H9 (cell line): ENCODE measurements at regions not wholly inside any gene's neighbourhood (a gene's known extent, or its start where the extent isn't known, plus 50 kb on each side); places are given as distances from the start of the nearest gene placed in this dataset.

Experiments
- DNase-seq: peaks from one replicate; pipeline ENCODE4 v3.0.0-alpha.2; 2017
- H2AFZ ChIP-seq: one replicate; pipeline ENCODE4 v1.6.1; 2013; ENCODE audit warnings: mild to moderate bottlenecking, low read length, control low read depth, moderate library complexity
- H2AK5ac ChIP-seq: 2 replicates; pipeline ENCODE4 v1.6.1; 2013; ENCODE audit warnings: low read length, control low read depth, mixed read lengths; ENCODE audit not compliant: insufficient read length
- H2BK120ac ChIP-seq: one replicate; pipeline ENCODE4 v1.6.1; 2013; ENCODE audit warnings: low read depth, mild to moderate bottlenecking, low read length, control low read depth, inconsistent platforms; ENCODE audit not compliant: poor library complexity, severe bottlenecking
- H2BK12ac ChIP-seq: 2 replicates; pipeline ENCODE4 v1.6.1; 2013; ENCODE audit warnings: low read length, control low read depth, mixed read lengths, low read depth; ENCODE audit not compliant: insufficient read length
- H2BK15ac ChIP-seq: 2 replicates; pipeline ENCODE4 v1.6.1; 2013; ENCODE audit warnings: low read depth, low read length, control low read depth
- H2BK20ac ChIP-seq: one replicate; pipeline ENCODE4 v1.6.1; 2013; ENCODE audit warnings: low read depth, mild to moderate bottlenecking, low read length, control low read depth, inconsistent platforms; ENCODE audit not compliant: poor library complexity, severe bottlenecking
- H2BK5ac ChIP-seq: 2 replicates; pipeline ENCODE4 v1.6.1; 2013; ENCODE audit warnings: low read length, control low read depth, mixed read lengths; ENCODE audit not compliant: insufficient read length
- H3K14ac ChIP-seq: 2 replicates; pipeline ENCODE4 v1.6.1; 2013; ENCODE audit warnings: low read length, control low read depth; ENCODE audit not compliant: insufficient read depth
- H3K18ac ChIP-seq: 2 replicates; pipeline ENCODE4 v1.6.1; 2013; ENCODE audit warnings: low read depth, mild to moderate bottlenecking, mixed read lengths, low read length, control low read depth; ENCODE audit not compliant: insufficient read length
- H3K23ac ChIP-seq: 2 replicates; pipeline ENCODE4 v1.6.1; 2013; ENCODE audit warnings: low read length, control low read depth, mixed read lengths, low read depth; ENCODE audit not compliant: insufficient read length
- H3K23me2 ChIP-seq: 2 replicates; pipeline ENCODE4 v1.6.1; 2013; ENCODE audit warnings: low read depth, mild to moderate bottlenecking, mixed read lengths, low read length, control low read depth; ENCODE audit not compliant: insufficient read length, poor library complexity, severe bottlenecking
- H3K27ac ChIP-seq: 2 replicates; pipeline ENCODE4 v1.5.1; 2013; ENCODE audit warnings: low read length, control low read depth, mixed read lengths, low read depth; ENCODE audit not compliant: insufficient read length
- H3K27me3 ChIP-seq: 2 replicates; pipeline ENCODE4 v1.6.1; 2013; ENCODE audit warnings: low read length, control low read depth, inconsistent platforms; ENCODE audit not compliant: insufficient read depth
- H3K4ac ChIP-seq: 2 replicates; pipeline ENCODE4 v1.6.1; 2013; ENCODE audit warnings: low read depth, mild to moderate bottlenecking, control low read depth, inconsistent platforms, low read length, moderate library complexity
- H3K4me1 ChIP-seq: 2 replicates; pipeline ENCODE4 v1.6.1; 2013; ENCODE audit warnings: low read length, control low read depth, inconsistent platforms; ENCODE audit not compliant: insufficient read depth
- H3K4me2 ChIP-seq: 2 replicates; pipeline ENCODE4 v1.6.1; 2013; ENCODE audit warnings: low read length, control low read depth, mixed read lengths; ENCODE audit not compliant: insufficient read length, insufficient read depth
- H3K56ac ChIP-seq: 2 replicates; pipeline ENCODE4 v1.6.1; 2013; ENCODE audit warnings: low read depth, mild to moderate bottlenecking, mixed read lengths, low read length, control low read depth; ENCODE audit not compliant: insufficient read length
- H3K79me1 ChIP-seq: 2 replicates; pipeline ENCODE4 v1.6.1; 2013; ENCODE audit warnings: low read depth, mild to moderate bottlenecking, moderate library complexity, low read length, control low read depth, inconsistent platforms; ENCODE audit not compliant: insufficient read depth, poor library complexity, severe bottlenecking
- H3K79me2 ChIP-seq: 2 replicates; pipeline ENCODE4 v1.6.1; 2013; ENCODE audit warnings: low read length, control low read depth, inconsistent platforms; ENCODE audit not compliant: insufficient read depth
- H3K9ac ChIP-seq: 2 replicates; pipeline ENCODE4 v1.6.1; 2013; ENCODE audit warnings: low read length, control low read depth, mixed read lengths; ENCODE audit not compliant: insufficient read length; ENCODE audit errors: extremely low read depth
- H3K9me3 ChIP-seq: one replicate; pipeline ENCODE4 v1.6.1; 2013; ENCODE audit warnings: low read depth, low read length, inconsistent platforms; ENCODE audit not compliant: control insufficient read depth
- H3T11ph ChIP-seq: one replicate; pipeline ENCODE4 v1.6.1; 2013; ENCODE audit warnings: mild to moderate bottlenecking, low read length, control low read depth, inconsistent platforms
- H4K20me1 ChIP-seq: one replicate; pipeline ENCODE4 v1.6.1; 2013; ENCODE audit not compliant: control insufficient read depth, insufficient read length, insufficient read depth
- H4K5ac ChIP-seq: 2 replicates; pipeline ENCODE4 v1.6.1; 2013; ENCODE audit warnings: low read depth, mild to moderate bottlenecking, mixed read lengths, low read length, control low read depth; ENCODE audit not compliant: insufficient read length
- H4K8ac ChIP-seq: replicated peaks from 2 replicates; pipeline ENCODE4 v1.6.1; 2013; ENCODE audit warnings: low read length, control low read depth, mixed read lengths, low read depth; ENCODE audit not compliant: insufficient read length
- H4K91ac ChIP-seq: 2 replicates; pipeline ENCODE4 v1.6.1; 2013; ENCODE audit warnings: low read depth, mild to moderate bottlenecking, moderate library complexity, mixed read lengths, low read length, control low read depth; ENCODE audit not compliant: insufficient read length
- H3K27ac Mint-ChIP-seq, 3 experiments: 2 replicates in 2 of 3; 3 replicates in 1 of 3; pipeline ENCODE4 v1.8.0; 2020 to 2021; ENCODE audit warnings: mixed read lengths in 3 of 3, mild to moderate bottlenecking in 1 of 3, moderate library complexity in 1 of 3
- H3K27me3 Mint-ChIP-seq: 2 replicates; pipeline ENCODE4 v1.8.0; 2021; ENCODE audit warnings: low read depth, mild to moderate bottlenecking, moderate library complexity, mixed read lengths
- H3K36me3 Mint-ChIP-seq, 3 experiments: 2 replicates in 2 of 3; 3 replicates in 1 of 3; pipeline ENCODE4 v1.8.0; 2020 to 2021; ENCODE audit warnings: low read depth in 3 of 3, mixed read lengths in 3 of 3; ENCODE audit not compliant: insufficient read depth in 1 of 3
- H3K4me1 Mint-ChIP-seq, 2 experiments: 2 replicates each; pipeline ENCODE4 v1.8.0; 2020; ENCODE audit warnings: mixed read lengths in 2 of 2
- H3K4me3 Mint-ChIP-seq, 2 experiments: 2 replicates in 1 of 2; 3 replicates in 1 of 2; pipeline ENCODE4 v1.8.0; 2020 to 2021; ENCODE audit warnings: mild to moderate bottlenecking in 2 of 2, mixed read lengths in 2 of 2, moderate library complexity in 1 of 2
- H3K9me3 Mint-ChIP-seq, 2 experiments: 2 replicates in 1 of 2; 3 replicates in 1 of 2; pipeline ENCODE4 v1.8.0; 2020; ENCODE audit warnings: mild to moderate bottlenecking in 2 of 2, mixed read lengths in 2 of 2, moderate library complexity in 1 of 2
- CTCF ChIP-seq: fragments of 200-600 bp; sonication (generic); conservative IDR thresholded peaks from 3 replicates; pipeline ENCODE4 v1.8.0; 2021; ENCODE audit warnings: antibody characterized with exemption, mild to moderate bottlenecking
- WGBS: extraction: QIAGEN DNeasy Blood & Tissue Kit; methylation state at CpG from one replicate; pipeline ENCODE4 v1.1.7; 2013; ENCODE audit warnings: missing lambda C conversion rate, low lambda C conversion rate, mixed read lengths; ENCODE audit not compliant: insufficient read length; ENCODE audit errors: extremely low coverage; 5-methylcytosine and 5-hydroxymethylcytosine counted together

- Histone ChIP-seq H4K91ac (no peak overlapping the region), H3K18ac (no peak overlapping the region), H3K14ac (no peak overlapping the region), H2BK120ac (no peak overlapping the region), H3K23ac (no peak overlapping the region), H2BK12ac (no peak overlapping the region), H4K8ac (no peak overlapping the region), H2BK15ac (no peak overlapping the region), H3K79me2 (no peaks in the 10 kb centered on the region), H2AK5ac (no peak overlapping the region), H3K27me3 (no peaks in the 10 kb centered on the region), H3K4ac (no peak overlapping the region), H3K23me2 (no peaks in the 10 kb centered on the region), H3K9me3 (peaks cover 80% of the 10 kb centered on the region), H3K27ac (no peak overlapping the region), H2BK5ac (no peak overlapping the region), H3T11ph (no peak overlapping the region), H3K56ac (no peak overlapping the region), H3K4me2 (no peak overlapping the region), H4K20me1 (no peaks in the 10 kb centered on the region), H3K9ac (no peak overlapping the region), H4K5ac (no peak overlapping the region), H3K4me1 (no peaks in the 10 kb centered on the region), H2BK20ac (no peak overlapping the region), H2AFZ (no peak overlapping the region), H3K79me1 (no peaks in the 10 kb centered on the region)
- no peak for TF ChIP-seq CTCF
- H3K4me1 Mint-ChIP-seq = no peaks in the 10 kb centered on the region
- no peak for DNase-seq
- H3K4me3 Mint-ChIP-seq = no peak overlapping the region
- peaks cover 29 to 52% of the 10 kb centered on the region in 2 experiments for H3K9me3 Mint-ChIP-seq
- H3K27me3 Mint-ChIP-seq = peaks cover 2% of the 10 kb centered on the region; the same call in 1 of the 2 replicates
- H3K36me3 Mint-ChIP-seq = peaks cover 0 to 10% (median 0%) of the 10 kb centered on the region in 3 experiments; a peak in 3 of 7 replicates
- H3K27ac Mint-ChIP-seq = no peak overlapping the region
- no CpG with 5 or more reads among the region's 7 CpGs for WGBS
Observed at GRCh38 chr1:2943686-2944260, 77.5 kb upstream of the ACTRT2 start.
